ENCODE measurements at regions not wholly inside any gene's neighbourhood (a gene's known extent, or its start where the extent isn't known, plus 50 kb on each side); places are given as distances from the start of the nearest gene placed in this dataset.
A peak's percentile ranks its signal among the peaks of the same experiment; 100 is the strongest.
"Not testable (repeated sequence)": the region's sequence is repeated elsewhere in the genome, so short reads cannot be mapped to it uniquely, and the experiment has no call there.

DNA sequence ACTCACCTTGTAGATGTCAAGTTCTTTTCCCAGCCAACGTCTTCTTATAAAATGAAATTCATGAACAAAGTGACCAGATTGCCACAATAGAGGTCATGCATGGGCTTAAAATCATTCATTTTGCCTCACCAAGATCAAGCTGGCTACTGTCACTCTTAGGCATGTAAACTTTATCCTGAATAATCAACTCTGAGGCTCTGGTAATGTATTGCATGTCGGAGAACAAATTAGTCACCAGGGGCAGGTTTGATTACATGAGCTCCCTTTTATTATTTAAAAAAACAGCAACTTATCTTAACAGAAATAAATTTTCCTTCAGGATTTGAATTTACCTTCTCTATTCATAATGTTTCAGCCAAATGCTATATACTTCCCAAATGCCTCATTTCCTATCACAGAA, 112.9 kb upstream of the SP4 start:
- TF ChIP-seq POLR2A (IDR thresholded peaks at IDR 0.05; ENCODE audit: low read depth, low read length): no peak
- FAIRE-seq: no peak
- no peak for DNase-seq (ENCODE audit: insufficient read length, low spot score)

GRCh38 chr7:21317966-21318915, 109.6 kb upstream of the SP4 start:
- DNase-seq (ENCODE audit: insufficient read length, low spot score) (no peak), FAIRE-seq (peak; percentile 38)
- TF ChIP-seq POLR2A (IDR thresholded peaks at IDR 0.05; ENCODE audit: low read depth, low read length): no peak

GRCh38 chr7:21318916-21319270, 109.0 kb upstream of the SP4 start:
- no peak for TF ChIP-seq POLR2A (IDR thresholded peaks at IDR 0.05; ENCODE audit: low read depth, low read length)
- no peak for FAIRE-seq
- DNase-seq (ENCODE audit: insufficient read length, low spot score): no peak

GRCh38 chr7:21326241-21326640, 101.6 kb upstream of the SP4 start:
- no peak for TF ChIP-seq POLR2A (IDR thresholded peaks at IDR 0.05; ENCODE audit: low read depth, low read length)
- FAIRE-seq (no peak), DNase-seq (ENCODE audit: insufficient read length, low spot score) (no peak)

DNA sequence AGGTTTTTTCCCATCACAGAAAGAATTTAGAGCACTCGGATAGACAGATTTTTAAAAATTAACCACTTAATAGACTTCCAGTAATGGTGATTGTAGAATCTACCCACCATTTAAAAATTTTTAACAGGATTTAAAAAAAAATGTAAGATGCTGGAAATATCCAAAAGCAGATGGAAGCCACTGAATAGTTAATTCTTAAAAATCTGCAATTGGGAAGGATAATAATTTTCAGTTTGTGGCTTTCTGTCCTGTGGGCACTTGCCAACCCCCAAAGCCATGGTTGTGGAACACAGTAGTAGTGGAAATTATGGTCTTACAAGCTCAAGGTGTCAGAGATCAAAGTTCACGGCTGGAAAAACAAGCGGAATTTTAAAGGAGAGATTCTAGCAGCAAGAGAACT, 101.0 kb upstream of the SP4 start:
- FAIRE-seq: no peak
- no peak for DNase-seq (ENCODE audit: insufficient read length, low spot score)
- no peak for TF ChIP-seq POLR2A (IDR thresholded peaks at IDR 0.05; ENCODE audit: low read depth, low read length)

DNA sequence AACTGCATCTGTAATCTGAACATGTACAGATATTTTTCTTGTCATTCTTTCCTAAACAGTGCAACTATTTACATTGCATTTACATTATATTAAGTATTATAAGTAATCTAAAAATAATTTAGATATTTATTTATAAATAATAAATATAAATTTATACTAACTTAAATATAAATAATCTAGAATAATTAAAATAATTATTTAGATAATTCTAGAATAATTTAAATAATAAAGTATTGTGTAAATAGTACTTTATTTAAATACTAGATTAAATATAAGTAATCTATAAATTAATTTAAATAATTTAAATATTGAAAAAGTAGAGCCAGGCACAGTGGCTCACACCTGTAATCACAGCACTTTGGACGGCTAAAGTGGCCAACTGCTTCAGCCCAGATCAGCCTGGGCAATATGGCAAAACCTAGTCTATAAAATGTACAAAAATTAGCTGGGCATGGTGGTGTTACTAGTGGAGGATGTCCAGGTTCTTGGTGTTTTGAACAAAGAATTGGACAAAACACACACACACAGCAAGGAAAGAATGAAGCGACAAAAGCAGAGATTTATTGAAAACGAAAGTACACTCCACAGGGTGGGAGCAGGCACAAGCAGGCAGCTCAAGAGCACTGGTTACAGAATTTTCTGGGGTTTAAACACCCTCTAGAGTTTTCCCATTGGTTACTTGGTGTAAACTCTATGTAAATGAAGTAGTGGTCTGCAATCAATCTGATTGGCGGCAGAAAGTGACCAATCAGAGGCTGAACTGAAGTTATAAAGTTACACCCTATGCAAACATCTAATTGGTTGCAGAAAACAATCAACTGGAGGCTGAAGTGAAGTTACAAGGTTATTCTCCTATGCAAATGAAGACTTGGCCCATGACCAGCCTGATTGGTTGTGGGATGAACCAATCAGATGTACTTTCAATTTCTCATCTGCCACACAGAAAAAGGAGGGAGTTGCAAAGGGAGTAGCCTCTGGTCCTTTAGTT, 100.2 kb upstream of the SP4 start:
- FAIRE-seq (peak; percentile 27), DNase-seq (ENCODE audit: insufficient read length, low spot score) (no peak)
- no peak for TF ChIP-seq POLR2A (IDR thresholded peaks at IDR 0.05; ENCODE audit: low read depth, low read length)

DNA sequence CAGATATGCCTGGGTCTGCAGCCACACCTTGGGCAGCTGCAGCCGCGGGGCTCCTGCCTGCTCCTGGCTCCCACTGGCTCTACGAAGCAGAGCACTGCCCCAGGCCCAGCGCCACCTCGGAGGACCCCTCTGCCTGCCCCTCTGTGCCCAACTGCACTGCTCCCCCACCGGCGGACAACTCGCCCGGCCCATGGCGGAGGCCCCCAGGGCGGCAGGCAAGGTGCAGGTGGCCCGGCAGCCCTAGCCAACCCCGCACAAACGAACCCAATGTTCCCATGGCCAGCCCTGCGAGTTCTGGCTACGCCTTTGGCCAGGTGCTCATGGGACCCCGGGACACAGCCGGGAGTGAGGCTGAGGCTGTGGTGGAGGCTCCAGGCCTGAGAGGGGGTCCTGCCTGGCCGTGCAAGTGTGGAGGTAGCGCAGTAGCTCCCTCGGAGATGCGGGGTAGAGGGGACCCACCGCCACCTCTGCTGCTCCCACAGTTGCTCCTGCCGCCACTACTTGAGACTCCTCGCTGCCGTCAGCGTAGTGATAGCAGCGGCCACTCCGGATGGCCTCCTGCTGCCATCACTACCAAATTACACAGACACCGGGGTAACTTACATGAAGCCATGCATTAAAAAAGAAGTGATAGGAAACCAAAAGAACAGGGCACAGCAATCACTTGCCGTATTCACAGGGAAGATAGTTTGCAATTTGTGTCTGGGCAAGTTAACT, 97.3 kb upstream of the SP4 start:
- TF ChIP-seq POLR2A (IDR thresholded peaks at IDR 0.05; ENCODE audit: low read depth, low read length): no peak
- FAIRE-seq: no peak
- no peak for DNase-seq (ENCODE audit: insufficient read length, low spot score)

GRCh38 chr7:21334906-21335305, 93.0 kb upstream of the SP4 start:
- DNase-seq (ENCODE audit: insufficient read length, low spot score) (no peak), FAIRE-seq (no peak)
- TF ChIP-seq POLR2A (IDR thresholded peaks at IDR 0.05; ENCODE audit: low read depth, low read length): no peak

- no peak for DNase-seq (ENCODE audit: insufficient read length, low spot score)
- no peak for TF ChIP-seq POLR2A (IDR thresholded peaks at IDR 0.05; ENCODE audit: low read depth, low read length)
- no peak for FAIRE-seq
Observed at GRCh38 chr7:21336743-21337142, 91.1 kb upstream of the SP4 start.

GRCh38 chr7:21338728-21339164, 89.1 kb upstream of the SP4 start:
- no peak for DNase-seq (ENCODE audit: insufficient read length, low spot score)
- no peak for TF ChIP-seq POLR2A (IDR thresholded peaks at IDR 0.05; ENCODE audit: low read depth, low read length)
- no peak for FAIRE-seq

DNA sequence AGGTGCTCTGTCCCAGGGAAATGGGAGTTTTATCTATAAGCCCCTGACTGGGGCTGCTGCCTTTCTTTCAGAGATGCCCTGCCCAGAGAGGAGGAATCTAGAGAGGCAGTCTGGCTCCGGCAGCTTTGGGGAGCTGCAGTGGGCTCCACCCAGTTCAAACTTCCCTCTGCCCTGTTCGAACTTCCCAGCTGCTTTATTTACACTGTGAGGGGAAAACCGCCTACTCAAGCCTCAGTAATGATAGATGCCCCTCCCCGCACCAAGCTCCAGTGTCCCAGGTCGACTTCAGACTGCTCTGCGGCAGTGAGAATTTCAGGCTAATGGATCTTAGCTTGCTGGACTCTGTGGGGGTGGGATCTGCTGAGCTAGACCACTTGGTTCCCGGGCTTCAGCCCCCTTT, 83.0 kb upstream of the SP4 start:
- not testable (repeated sequence) for DNase-seq (ENCODE audit: insufficient read length, low spot score); FAIRE-seq

- no peak for DNase-seq (ENCODE audit: insufficient read length, low spot score)
- no peak for TF ChIP-seq POLR2A (IDR thresholded peaks at IDR 0.05; ENCODE audit: low read depth, low read length)
- FAIRE-seq: no peak
Observed at GRCh38 chr7:21345361-21345760, 82.5 kb upstream of the SP4 start.

DNA sequence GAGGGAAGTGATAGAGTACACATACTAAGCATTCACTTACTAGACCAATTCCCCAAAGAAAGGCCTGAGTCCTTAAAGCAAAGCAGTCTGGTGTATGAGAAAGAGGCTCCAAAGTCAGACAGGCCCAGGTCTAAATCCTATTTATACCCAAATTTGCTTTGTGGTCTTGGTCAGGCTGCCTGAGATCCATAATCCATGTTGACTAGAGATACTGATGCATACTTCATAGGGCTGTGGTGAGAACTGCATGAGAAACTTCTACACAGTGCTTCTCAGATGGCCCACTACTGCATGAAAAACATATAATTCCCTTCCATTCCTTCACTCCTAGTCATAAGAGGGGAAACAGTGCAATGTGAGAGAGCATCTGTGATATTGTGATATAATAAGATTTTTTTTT, 81.6 kb upstream of the SP4 start:
- DNase-seq (ENCODE audit: insufficient read length, low spot score) (no peak), FAIRE-seq (no peak)
- TF ChIP-seq POLR2A (IDR thresholded peaks at IDR 0.05; ENCODE audit: low read depth, low read length): no peak
